K562 (cell line): ENCODE measurements at regions not wholly inside any gene's neighbourhood (a gene's known extent, or its start where the extent isn't known, plus 50 kb on each side); places are given as distances from the start of the nearest gene placed in this dataset.

Experiments used
- HDAC2 ChIP-seq: fragments of 450-650 bp; IDR thresholded peaks from 2 replicates; pipeline ENCODE4 v1.6.1; 2016; ENCODE audit warnings: mild to moderate bottlenecking
- JUND ChIP-seq, 2 experiments: IDR thresholded peaks; 2 replicates in 1 of 2; 3 replicates in 1 of 2; pipeline ENCODE4 v1.6.1; 2011; ENCODE audit warnings: borderline replicate concordance in 2 of 2, low read depth in 2 of 2, low read length in 2 of 2, improper control_type of control experiment in 1 of 2, missing biosample characterization in 1 of 2, missing genetic modification characterization in 1 of 2, missing genetic modification reagents in 1 of 2
- POLR2A ChIP-seq: fragments of 450-650 bp; conservative IDR thresholded peaks from 2 replicates; pipeline ENCODE4 v1.6.1; 2016
- TF ChIP-seq, protein P1 (sequence below): sonication (generic); formaldehyde crosslinking; IDR thresholded peaks from 2 replicates; pipeline ENCODE4 v1.9.0; 2022; ENCODE audit warnings: mild to moderate bottlenecking, missing genetic modification reagents

GRCh38 chr4:96691521-96691920, 851.6 kb downstream of the PDHA2 start:
- TF ChIP-seq HDAC2 (no peak), POLR2A (no peak), JUND (IDR thresholded peaks at IDR 0.05; ENCODE audit: borderline replicate concordance, low read depth, low read length) (no peak), JUND (tag; IDR thresholded peaks at IDR 0.05; ENCODE audit: borderline replicate concordance, low read depth, low read length) (no peak)
- TF ChIP-seq, protein P1, sequence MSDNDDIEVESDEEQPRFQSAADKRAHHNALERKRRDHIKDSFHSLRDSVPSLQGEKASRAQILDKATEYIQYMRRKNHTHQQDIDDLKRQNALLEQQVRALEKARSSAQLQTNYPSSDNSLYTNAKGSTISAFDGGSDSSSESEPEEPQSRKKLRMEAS (CRISPR knock-in tag), result no peak
